ENCODE measurements at regions not wholly inside any gene's neighbourhood (a gene's known extent, or its start where the extent isn't known, plus 50 kb on each side); places are given as distances from the start of the nearest gene placed in this dataset.

GRCh38 chr10:57186201-57186600 is 825.1 kb upstream of the ZWINT start:
- TF ChIP-seq CTCF (IDR thresholded peaks at IDR 0.05; ENCODE audit: unreplicated experiment), result no peak
- no peak for DNase-seq (ENCODE audit: low spot score)
- peaks cover 13% of the 10 kb centered on the region for H3K4me1 Mint-ChIP-seq (ENCODE audit: unreplicated experiment)
- no peak overlapping the region for H3K4me3 Mint-ChIP-seq (ENCODE audit: unreplicated experiment)
- no peaks in the 10 kb centered on the region for H3K27me3 Mint-ChIP-seq (ENCODE audit: unreplicated experiment)
- no peak overlapping the region for H3K27ac Mint-ChIP-seq (ENCODE audit: unreplicated experiment)
- H3K36me3 Mint-ChIP-seq (ENCODE audit: low read depth, unreplicated experiment), result no peaks in the 10 kb centered on the region
- H3K9me3 Mint-ChIP-seq (ENCODE audit: unreplicated experiment), result no peaks in the 10 kb centered on the region

GRCh38 chr10:57169597-57169996 is 808.5 kb upstream of the ZWINT start:
- Mint-ChIP-seq H3K27ac (ENCODE audit: unreplicated experiment) (no peak overlapping the region), H3K9me3 (ENCODE audit: unreplicated experiment) (no peaks in the 10 kb centered on the region), H3K4me1 (ENCODE audit: unreplicated experiment) (no peaks in the 10 kb centered on the region), H3K27me3 (ENCODE audit: unreplicated experiment) (no peaks in the 10 kb centered on the region), H3K36me3 (ENCODE audit: low read depth, unreplicated experiment) (peaks cover 4% of the 10 kb centered on the region), H3K4me3 (ENCODE audit: unreplicated experiment) (no peak overlapping the region)
- DNase-seq (ENCODE audit: low spot score), result no peak
- TF ChIP-seq CTCF (IDR thresholded peaks at IDR 0.05; ENCODE audit: unreplicated experiment), result no peak

- H3K9me3 Mint-ChIP-seq (ENCODE audit: unreplicated experiment), result no peaks in the 10 kb centered on the region
- DNase-seq (ENCODE audit: low spot score), result no peak
- no peak overlapping the region for H3K27ac Mint-ChIP-seq (ENCODE audit: unreplicated experiment)
- no peak for TF ChIP-seq CTCF (IDR thresholded peaks at IDR 0.05; ENCODE audit: unreplicated experiment)
- H3K4me1 Mint-ChIP-seq (ENCODE audit: unreplicated experiment), result no peaks in the 10 kb centered on the region
- peaks cover 4% of the 10 kb centered on the region for H3K36me3 Mint-ChIP-seq (ENCODE audit: low read depth, unreplicated experiment)
- no peak overlapping the region for H3K4me3 Mint-ChIP-seq (ENCODE audit: unreplicated experiment)
- no peaks in the 10 kb centered on the region for H3K27me3 Mint-ChIP-seq (ENCODE audit: unreplicated experiment)
Observed at GRCh38 chr10:57168611-57169240, 807.7 kb upstream of the ZWINT start.

- H3K4me1 Mint-ChIP-seq (ENCODE audit: unreplicated experiment), result no peaks in the 10 kb centered on the region
- no peaks in the 10 kb centered on the region for H3K27me3 Mint-ChIP-seq (ENCODE audit: unreplicated experiment)
- no peak for TF ChIP-seq CTCF (IDR thresholded peaks at IDR 0.05; ENCODE audit: unreplicated experiment)
- no peak for DNase-seq (ENCODE audit: low spot score)
- H3K9me3 Mint-ChIP-seq (ENCODE audit: unreplicated experiment), result no peaks in the 10 kb centered on the region
- peaks cover 4% of the 10 kb centered on the region for H3K36me3 Mint-ChIP-seq (ENCODE audit: low read depth, unreplicated experiment)
- H3K27ac Mint-ChIP-seq (ENCODE audit: unreplicated experiment), result no peak overlapping the region
- no peak overlapping the region for H3K4me3 Mint-ChIP-seq (ENCODE audit: unreplicated experiment)
Observed at GRCh38 chr10:57165671-57166070, 804.6 kb upstream of the ZWINT start.

GRCh38 chr10:57162231-57162630 is 801.2 kb upstream of the ZWINT start:
- Mint-ChIP-seq H3K27me3 (ENCODE audit: unreplicated experiment) (no peaks in the 10 kb centered on the region), H3K36me3 (ENCODE audit: low read depth, unreplicated experiment) (peaks cover 4% of the 10 kb centered on the region), H3K9me3 (ENCODE audit: unreplicated experiment) (no peaks in the 10 kb centered on the region), H3K27ac (ENCODE audit: unreplicated experiment) (no peak overlapping the region), H3K4me3 (ENCODE audit: unreplicated experiment) (no peak overlapping the region), H3K4me1 (ENCODE audit: unreplicated experiment) (no peaks in the 10 kb centered on the region)
- no peak for TF ChIP-seq CTCF (IDR thresholded peaks at IDR 0.05; ENCODE audit: unreplicated experiment)
- no peak for DNase-seq (ENCODE audit: low spot score)

All from endothelial cell (in vitro differentiated cells).